ENCODE measurements at regions not wholly inside any gene's neighbourhood (a gene's known extent, or its start where the extent isn't known, plus 50 kb on each side); places are given as distances from the start of the nearest gene placed in this dataset.

- no peak for TF ChIP-seq POLR2A (IDR thresholded peaks at IDR 0.05)
- no peak for TF ChIP-seq POLR2AphosphoS5 (IDR thresholded peaks at IDR 0.05)
These were observed 897.5 kb downstream of the PCDH7 start for GRCh38 chr4:31617667-31618066.

All from stomach (tissue), 4 donors.